ENCODE measurements at regions not wholly inside any gene's neighbourhood (a gene's known extent, or its start where the extent isn't known, plus 50 kb on each side); places are given as distances from the start of the nearest gene placed in this dataset.

GRCh38 chr10:42942279-42942950 is 134.5 kb upstream of the RET start (continued):
- no peak for TF ChIP-seq EZH2 (IDR thresholded peaks at IDR 0.05; ENCODE audit: low read depth, unreplicated experiment)
- no peak for TF ChIP-seq CREB1 (CRISPR knock-in tag; IDR thresholded peaks at IDR 0.05; ENCODE audit: low read depth)
- no peak for TF ChIP-seq POLR2AphosphoS5 (IDR thresholded peaks at IDR 0.05; ENCODE audit: low read depth)
- no peak for TF ChIP-seq ETS1 (IDR thresholded peaks at IDR 0.05)
- no peak for TF ChIP-seq REST (IDR thresholded peaks at IDR 0.05; ENCODE audit: unreplicated experiment)
- no peak for TF ChIP-seq ZNF114 (CRISPR knock-in tag; IDR thresholded peaks at IDR 0.05)
- TF ChIP-seq STAT1 (IDR thresholded peaks at IDR 0.05; ENCODE audit: unreplicated experiment): no peak
- no peak for TF ChIP-seq CTCF (conservative IDR thresholded peaks at IDR 0.05; ENCODE audit: low read depth in 2 of 2)

GRCh38 chr10:42943025-42943818 is 133.6 kb upstream of the RET start:
- Histone ChIP-seq H3K9me2 (ENCODE audit: insufficient read depth) (no peaks in the 10 kb centered on the region), H3K4me3 (no peak overlapping the region), H3K4me1 (ENCODE audit: insufficient read depth) (no peaks in the 10 kb centered on the region), H3K27me3 (ENCODE audit: insufficient read depth) (no peaks in the 10 kb centered on the region), H3F3A (replicated peaks; ENCODE audit: low read depth) (no peaks in the 10 kb centered on the region), H3K36me3 (ENCODE audit: insufficient read depth) (no peaks in the 10 kb centered on the region), H3K4me2 (no peak overlapping the region), H2AFZ (no peak overlapping the region), H3K27ac (ENCODE audit: low read depth) (no peak overlapping the region), H3K79me2 (replicated peaks; ENCODE audit: insufficient read depth) (no peaks in the 10 kb centered on the region), H4K20me1 (replicated peaks; ENCODE audit: insufficient read depth) (0 out of 2 replicates have a peak, but pooled peaks cover 2% of the 10 kb centered on the region)
- TF ChIP-seq POLR2AphosphoS5 (IDR thresholded peaks at IDR 0.05; ENCODE audit: low read depth) (no peak), STAT1 (IDR thresholded peaks at IDR 0.05; ENCODE audit: unreplicated experiment) (no peak), ZNF331 (CRISPR knock-in tag; IDR thresholded peaks at IDR 0.05; ENCODE audit: low read depth) (no peak), EZH2 (IDR thresholded peaks at IDR 0.05; ENCODE audit: low read depth, unreplicated experiment) (no peak), CTCF (conservative IDR thresholded peaks at IDR 0.05; ENCODE audit: low read depth in 2 of 2) (no peak), ZNF114 (CRISPR knock-in tag; IDR thresholded peaks at IDR 0.05) (no peak)
- H3K4me1 Mint-ChIP-seq: peaks cover 3% of the 10 kb centered on the region; the same call in 2 of the 3 replicates
- H3K27me3 Mint-ChIP-seq (ENCODE audit: insufficient read depth, low read depth, poor library complexity): peaks cover 9% of the 10 kb centered on the region
- H3K4me3 Mint-ChIP-seq: no peak overlapping the region
- peaks cover 2% of the 10 kb centered on the region; the same call in 1 of the 3 replicates for H3K9me3 Mint-ChIP-seq
- H3K36me3 Mint-ChIP-seq (ENCODE audit: low read depth): no peaks in the 10 kb centered on the region
- no peak overlapping the region for H3K27ac Mint-ChIP-seq
- ATAC-seq: no peak
- no peak for DNase-seq (ENCODE audit: low spot score)
